ENCODE measurements at regions not wholly inside any gene's neighbourhood (a gene's known extent, or its start where the extent isn't known, plus 50 kb on each side); places are given as distances from the start of the nearest gene placed in this dataset.

DNA sequence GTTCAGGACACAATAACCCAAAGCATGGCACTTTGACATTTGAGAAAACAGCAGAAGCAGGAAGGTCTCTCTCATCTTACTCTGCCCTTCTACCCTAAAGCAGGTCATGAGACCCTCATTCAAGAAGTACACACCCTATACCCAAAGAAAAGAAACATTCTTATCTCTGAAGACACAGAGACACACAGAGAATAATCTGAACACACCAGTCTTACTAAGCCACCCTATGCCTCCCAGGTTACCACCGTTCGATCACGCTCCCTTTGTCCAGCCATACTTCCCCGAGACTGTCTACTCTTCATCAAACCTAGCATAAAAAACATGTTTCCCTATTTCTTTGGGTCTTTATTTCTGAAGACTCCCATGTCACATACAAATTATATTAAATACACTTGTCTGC lies 66.5 kb upstream of the ANKRD10 start:
- H3K9me3 ChIP-seq (replicated peaks; ENCODE audit: control insufficient read depth, insufficient read depth, low read length), result no peaks in the 10 kb centered on the region
- H4K20me1 ChIP-seq (replicated peaks; ENCODE audit: control insufficient read depth, extremely low read depth, insufficient read depth, low read length), result no peaks in the 10 kb centered on the region
- peaks cover 6 to 19% of the 10 kb centered on the region in 2 experiments for H3K27me3 ChIP-seq (ENCODE audit: control insufficient read depth in 2 of 2, insufficient read depth in 2 of 2, low read length in 2 of 2)
- H3K9ac ChIP-seq (replicated peaks; ENCODE audit: extremely low read depth, insufficient read depth, low read length), result no peak overlapping the region
- TF ChIP-seq, protein P1, sequence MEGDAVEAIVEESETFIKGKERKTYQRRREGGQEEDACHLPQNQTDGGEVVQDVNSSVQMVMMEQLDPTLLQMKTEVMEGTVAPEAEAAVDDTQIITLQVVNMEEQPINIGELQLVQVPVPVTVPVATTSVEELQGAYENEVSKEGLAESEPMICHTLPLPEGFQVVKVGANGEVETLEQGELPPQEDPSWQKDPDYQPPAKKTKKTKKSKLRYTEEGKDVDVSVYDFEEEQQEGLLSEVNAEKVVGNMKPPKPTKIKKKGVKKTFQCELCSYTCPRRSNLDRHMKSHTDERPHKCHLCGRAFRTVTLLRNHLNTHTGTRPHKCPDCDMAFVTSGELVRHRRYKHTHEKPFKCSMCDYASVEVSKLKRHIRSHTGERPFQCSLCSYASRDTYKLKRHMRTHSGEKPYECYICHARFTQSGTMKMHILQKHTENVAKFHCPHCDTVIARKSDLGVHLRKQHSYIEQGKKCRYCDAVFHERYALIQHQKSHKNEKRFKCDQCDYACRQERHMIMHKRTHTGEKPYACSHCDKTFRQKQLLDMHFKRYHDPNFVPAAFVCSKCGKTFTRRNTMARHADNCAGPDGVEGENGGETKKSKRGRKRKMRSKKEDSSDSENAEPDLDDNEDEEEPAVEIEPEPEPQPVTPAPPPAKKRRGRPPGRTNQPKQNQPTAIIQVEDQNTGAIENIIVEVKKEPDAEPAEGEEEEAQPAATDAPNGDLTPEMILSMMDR (IDR thresholded peaks at IDR 0.05; ENCODE audit: extremely low read depth in 1 of 2, insufficient read depth in 1 of 2, low read depth in 1 of 2, low read length in 2 of 2), result no peak
- no peak overlapping the region for H3K4me3 ChIP-seq (replicated peaks in 1 of 3; ENCODE audit: insufficient read depth in 1 of 3, low read depth in 1 of 3, low read length in 3 of 3)
- H2AFZ ChIP-seq (ENCODE audit: low read depth, low read length), result no peak overlapping the region
- H3K4me2 ChIP-seq (ENCODE audit: insufficient read depth, low read length), result no peak overlapping the region
- intact Hi-C loops (cut with micrococcal nuclease), result no loop called here
- H3K4me1 ChIP-seq (ENCODE audit: control insufficient read depth, extremely low read depth, insufficient read depth, low read length), result no peaks in the 10 kb centered on the region
- no peak for FAIRE-seq
- no peak for DNase-seq (ENCODE audit: low read depth, low spot score)
- ChIA-PET POLR2A (no interaction called here), CTCF (interaction anchor here (1.2 kb wide), 1 partner anchor 27 kb away, joined by 3 read pairs; no protein-coding TSS in a partner anchor)
- BruUV-seq (replicated peaks), result no TSS peak
- no peaks in the 10 kb centered on the region for H3K9me1 ChIP-seq (replicated peaks; ENCODE audit: control insufficient read depth, extremely low read depth, insufficient read depth, low read length)
- dilution Hi-C loops (cut with MboI; ENCODE audit: extremely low pct_ligation_motif_present, low sequenced_read_pairs), result no loop called here
- no peaks in the 10 kb centered on the region for H3K36me3 ChIP-seq (ENCODE audit: control insufficient read depth in 2 of 2, extremely low read depth in 1 of 2, insufficient read depth in 2 of 2, low read length in 2 of 2)
- no peak overlapping the region for H3K27ac ChIP-seq (ENCODE audit: insufficient read depth, low read depth, low read length)
- H3K79me2 ChIP-seq (ENCODE audit: control insufficient read depth, insufficient read depth, low read length), result no peaks in the 10 kb centered on the region

DNA sequence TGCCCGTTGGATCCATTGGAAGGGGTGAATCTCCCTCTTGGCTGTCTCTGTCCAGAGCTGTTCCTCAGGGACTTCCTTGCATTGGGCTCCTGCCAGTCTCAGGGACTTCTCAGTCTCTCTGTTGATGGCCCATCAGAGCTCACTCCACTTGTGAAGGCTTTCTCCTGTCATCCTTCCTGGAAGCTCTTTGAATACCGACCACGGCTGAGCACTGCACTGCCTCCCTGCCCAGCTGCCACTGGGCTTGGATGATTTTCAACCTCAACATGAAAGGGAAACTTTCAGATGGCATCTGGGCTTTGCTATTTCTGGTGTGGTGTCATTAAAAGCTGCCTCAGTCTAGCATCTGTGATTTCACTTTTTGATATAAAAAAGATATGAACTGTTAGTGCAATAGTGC lies 66.1 kb upstream of the ANKRD10 start:
- BruUV-seq (replicated peaks), result no TSS peak
- no peak overlapping the region for H3K27ac ChIP-seq (ENCODE audit: insufficient read depth, low read depth, low read length)

More for the DNA sequence above, 66.1 kb upstream of the ANKRD10 start:
- ChIA-PET POLR2A (no interaction called here), CTCF (interaction anchor here (0.7 to 1.2 kb wide), 2 partner anchors 11 to 28 kb away, joined by 3 read pairs; no protein-coding TSS in a partner anchor)
- H3K9me1 ChIP-seq (replicated peaks; ENCODE audit: control insufficient read depth, extremely low read depth, insufficient read depth, low read length), result no peaks in the 10 kb centered on the region
- FAIRE-seq, result no peak
- peaks cover 6 to 22% of the 10 kb centered on the region in 2 experiments for H3K27me3 ChIP-seq (ENCODE audit: control insufficient read depth in 2 of 2, insufficient read depth in 2 of 2, low read length in 2 of 2)
- H3K9ac ChIP-seq (replicated peaks; ENCODE audit: extremely low read depth, insufficient read depth, low read length), result no peak overlapping the region
- H3K4me1 ChIP-seq (ENCODE audit: control insufficient read depth, extremely low read depth, insufficient read depth, low read length), result no peaks in the 10 kb centered on the region
- TF ChIP-seq FOS (IDR thresholded peaks at IDR 0.05; ENCODE audit: borderline replicate concordance, insufficient read depth, low read length), result no peak
- TF ChIP-seq JUN (IDR thresholded peaks at IDR 0.05; ENCODE audit: borderline replicate concordance, insufficient read depth, insufficient read length, low read depth), result no peak
- TF ChIP-seq, protein P1 (IDR thresholded peaks at IDR 0.05; ENCODE audit: extremely low read depth in 1 of 2, insufficient read depth in 1 of 2, low read depth in 1 of 2, low read length in 2 of 2), result no peak
- TF ChIP-seq GATA2 (IDR thresholded peaks at IDR 0.05; ENCODE audit: insufficient read depth, insufficient read length, low read depth, low read length), result no peak
- TF ChIP-seq POLR2AphosphoS5 (IDR thresholded peaks at IDR 0.05; ENCODE audit: insufficient read depth, low read depth, low read length), result no peak
- TF ChIP-seq POLR2A (IDR thresholded peaks at IDR 0.05; ENCODE audit: low read depth, low read length), result no peak
- TF ChIP-seq EZH2 (IDR thresholded peaks at IDR 0.05; ENCODE audit: borderline replicate concordance, low read depth, low read length, severe bottlenecking), result no peak
- TF ChIP-seq, protein P2, sequence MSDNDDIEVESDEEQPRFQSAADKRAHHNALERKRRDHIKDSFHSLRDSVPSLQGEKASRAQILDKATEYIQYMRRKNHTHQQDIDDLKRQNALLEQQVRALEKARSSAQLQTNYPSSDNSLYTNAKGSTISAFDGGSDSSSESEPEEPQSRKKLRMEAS (IDR thresholded peaks at IDR 0.05; ENCODE audit: insufficient read depth, insufficient read length), result no peak
- TF ChIP-seq MYC (IDR thresholded peaks at IDR 0.05; ENCODE audit: low read depth, low read length), result no peak
- DNase-seq (ENCODE audit: low read depth, low spot score), result no peak
- no peaks in the 10 kb centered on the region for H3K79me2 ChIP-seq (ENCODE audit: control insufficient read depth, insufficient read depth, low read length)
- H3K4me3 ChIP-seq (replicated peaks in 1 of 3; ENCODE audit: insufficient read depth in 1 of 3, low read depth in 1 of 3, low read length in 3 of 3), result no peak overlapping the region
- H3K4me2 ChIP-seq (ENCODE audit: insufficient read depth, low read length), result no peak overlapping the region
- no peaks in the 10 kb centered on the region for H3K9me3 ChIP-seq (replicated peaks; ENCODE audit: control insufficient read depth, insufficient read depth, low read length)
- H2AFZ ChIP-seq (ENCODE audit: low read depth, low read length), result no peak overlapping the region
- no peaks in the 10 kb centered on the region for H4K20me1 ChIP-seq (replicated peaks; ENCODE audit: control insufficient read depth, extremely low read depth, insufficient read depth, low read length)
- H3K36me3 ChIP-seq (ENCODE audit: control insufficient read depth in 2 of 2, extremely low read depth in 1 of 2, insufficient read depth in 2 of 2, low read length in 2 of 2), result no peaks in the 10 kb centered on the region
- dilution Hi-C loops (cut with MboI; ENCODE audit: extremely low pct_ligation_motif_present, low sequenced_read_pairs), result no loop called here
- intact Hi-C loops (cut with micrococcal nuclease), result no loop called here

All from endothelial cell of umbilical vein (primary cell).